K562 (cell line): ENCODE measurements at regions not wholly inside any gene's neighbourhood (a gene's known extent, or its start where the extent isn't known, plus 50 kb on each side); places are given as distances from the start of the nearest gene placed in this dataset.

Experiments used
- ATAC-seq: fragments of 200-7000 bp; cut with Tn5 transposase; 3 replicates; pipeline ENCODE4 v1.9.1; 2020; ENCODE audit warnings: moderate library complexity
- BruUV-seq: library from RNA; stranded (reverse); fragments of 400-500 nt; replicated peaks from 2 replicates; lab custom pipeline; 2021; lab: Mats Ljungman, UMichigan
- CTCF ChIA-PET: fragments of 300-600 bp; formaldehyde crosslinking; extraction: SDS; loops from one replicate; lab custom pipeline; 2021; ENCODE audit warnings: low intra/inter-chr PET ratio; lab: Yijun Ruan, JAX
- POLR2A ChIA-PET: fragments of 300-600, 350-650 bp; sonication (Branson Sonifier 250); formaldehyde crosslinking; extraction: SDS; loops from one replicate; lab custom pipeline; 2021; ENCODE audit warnings: antibody characterized with exemption, inconsistent platforms; lab: Yijun Ruan, JAX
- DNase-seq, 4 experiments: peaks; one replicate each; pipeline versions ENCODE4 v3.0.0 to v3.0.0-alpha.2; 2011 to 2018; ENCODE audit warnings: low spot score in 3 of 4, mixed read lengths in 3 of 4; ENCODE audit errors: extremely low read depth in 1 of 4
- FAIRE-seq: peaks from 2 replicates; lab custom pipeline; 2011; peaks lifted over from hg19 to GRCh38; lab: Jason Lieb, UNC
- H2AFZ ChIP-seq: 2 replicates; pipeline ENCODE4 v1.6.0; 2011; ENCODE audit warnings: low read depth, low read length, control low read depth, inconsistent platforms
- H3K27ac ChIP-seq: fragments of 200-600 bp; 3 replicates; pipeline ENCODE4 v1.8.0; 2011; ENCODE audit warnings: low read depth, mild to moderate bottlenecking, control low read depth, inconsistent platforms, low read length, moderate library complexity, mixed read lengths; ENCODE audit errors: extremely low read depth
- H3K27me3 ChIP-seq, 2 experiments: fragments of 300-600 bp in 1 of 2; 2 replicates in 1 of 2; 3 replicates in 1 of 2; pipeline versions ENCODE4 v1.6.0 to v1.8.0; 2011; ENCODE audit warnings: inconsistent platforms in 2 of 2, low read length in 2 of 2, mild to moderate bottlenecking in 1 of 2, mixed read lengths in 1 of 2, moderate library complexity in 1 of 2; ENCODE audit not compliant: control insufficient read depth in 2 of 2, insufficient read depth in 2 of 2
- H3K36me3 ChIP-seq: fragments of 300-600 bp; 3 replicates; pipeline ENCODE4 v1.8.0; 2011; ENCODE audit warnings: mild to moderate bottlenecking, low read length, inconsistent platforms; ENCODE audit not compliant: control insufficient read depth, insufficient read depth
- H3K4me1 ChIP-seq, 2 experiments: fragments of 200-600 bp in 1 of 2; replicated peaks in 1 of 2; 2 replicates in 1 of 2; 3 replicates in 1 of 2; pipeline versions ENCODE4 v1.5.1 to v1.8.0; 2011; ENCODE audit warnings: inconsistent platforms in 2 of 2, low read length in 2 of 2, mild to moderate bottlenecking in 1 of 2, mixed read lengths in 1 of 2, moderate library complexity in 1 of 2; ENCODE audit not compliant: control insufficient read depth in 2 of 2, insufficient read depth in 2 of 2
- H3K4me2 ChIP-seq: 2 replicates; pipeline ENCODE4 v1.6.1; 2011; ENCODE audit warnings: low read length, control low read depth, inconsistent platforms, mixed read lengths; ENCODE audit not compliant: insufficient read depth
- H3K4me3 ChIP-seq: fragments of 200-600 bp; sonication (generic), shearing (Covaris generic); 2 replicates; pipeline ENCODE4 v1.5.1; 2016; ENCODE audit warnings: control low read depth, inconsistent platforms
- H3K79me2 ChIP-seq: fragments of 200-600 bp; 3 replicates; pipeline ENCODE4 v1.8.0; 2011; ENCODE audit warnings: low read length, inconsistent platforms; ENCODE audit not compliant: control insufficient read depth, insufficient read depth
- H3K9ac ChIP-seq, 2 experiments: 2 replicates each; pipeline versions ENCODE4 v1.6.0 to v1.6.1; 2011; ENCODE audit warnings: low read depth in 2 of 2, low read length in 2 of 2, control low read depth in 1 of 2, inconsistent platforms in 1 of 2, mild to moderate bottlenecking in 1 of 2, mixed read lengths in 1 of 2; ENCODE audit not compliant: insufficient read depth in 1 of 2
- H3K9me1 ChIP-seq: one replicate; pipeline ENCODE4 v1.6.0; 2011; ENCODE audit warnings: inconsistent platforms, mild to moderate bottlenecking, low read length, moderate library complexity; ENCODE audit not compliant: control insufficient read depth, insufficient read depth
- H3K9me3 ChIP-seq: replicated peaks from 2 replicates; pipeline ENCODE4 v1.5.1; 2011; ENCODE audit warnings: low read depth, low read length, inconsistent platforms; ENCODE audit not compliant: control insufficient read depth, insufficient read depth
- H4K20me1 ChIP-seq: replicated peaks from 2 replicates; pipeline ENCODE4 v1.6.1; 2011; ENCODE audit warnings: low read length, inconsistent platforms, mixed read lengths; ENCODE audit not compliant: control insufficient read depth, insufficient read depth
- C11orf30 ChIP-seq: fragments of 450-650 bp; IDR thresholded peaks from 2 replicates; pipeline ENCODE4 v1.6.1; 2016; ENCODE audit warnings: low read depth, mild to moderate bottlenecking
- CBFA2T2 ChIP-seq: fragments of 450-650 bp; conservative IDR thresholded peaks from 2 replicates; pipeline ENCODE4 v1.6.1; 2017; ENCODE audit warnings: mild to moderate bottlenecking
- CHD1 ChIP-seq: fragments of 200-600 bp; sonication (generic); IDR thresholded peaks from one replicate; pipeline ENCODE4 v1.6.1; 2012; ENCODE audit warnings: mild to moderate bottlenecking, moderate library complexity, low read length, inconsistent platforms
- EGR1 ChIP-seq: fragments of 450-650 bp; conservative IDR thresholded peaks from 2 replicates; pipeline ENCODE4 v1.6.1; 2017; ENCODE audit warnings: mild to moderate bottlenecking
- GATAD2B ChIP-seq: fragments of 450-650 bp; IDR thresholded peaks from 2 replicates; pipeline ENCODE4 v1.6.1; 2017; ENCODE audit warnings: mild to moderate bottlenecking, borderline replicate concordance
- L3MBTL2 ChIP-seq: fragments of 450-650 bp; IDR thresholded peaks from 2 replicates; pipeline ENCODE4 v1.6.1; 2016; ENCODE audit warnings: mild to moderate bottlenecking, moderate library complexity
- MAFF ChIP-seq: IDR thresholded peaks from 2 replicates; pipeline ENCODE4 v1.6.1; 2012; ENCODE audit warnings: low read length, improper control_type of control experiment
- MAFG ChIP-seq: fragments of 450-650 bp; conservative IDR thresholded peaks from 2 replicates; pipeline ENCODE4 v1.6.1; 2016; ENCODE audit warnings: missing genetic modification characterization, missing compliant biosample characterization
- MAFK ChIP-seq: IDR thresholded peaks from 2 replicates; pipeline ENCODE4 v1.6.1; 2011; ENCODE audit warnings: low read length, improper control_type of control experiment
- NCOA2 ChIP-seq, 2 experiments: fragments of 450-650 bp; IDR thresholded peaks; 2 replicates each; pipeline ENCODE4 v1.6.1; 2018; ENCODE audit warnings: mild to moderate bottlenecking in 2 of 2, moderate library complexity in 1 of 2; ENCODE audit not compliant: partially characterized antibody in 2 of 2
- NCOA6 ChIP-seq: fragments of 450-650 bp; IDR thresholded peaks from 2 replicates; pipeline ENCODE4 v1.6.1; 2017; ENCODE audit warnings: mild to moderate bottlenecking
- NFE2 ChIP-seq: IDR thresholded peaks from 2 replicates; pipeline ENCODE4 v1.6.1; 2014; ENCODE audit warnings: antibody characterized with exemption, low read depth
- RAD51 ChIP-seq: fragments of 450-650 bp; IDR thresholded peaks from 2 replicates; pipeline ENCODE4 v1.7.1; 2016; ENCODE audit warnings: low read depth, mild to moderate bottlenecking, borderline replicate concordance
- RFX7 ChIP-seq: fragments of 250-450 bp; sonication (Bioruptor Pico); IDR thresholded peaks from 2 replicates; pipeline ENCODE4 v1.5.1; 2021; ENCODE audit warnings: mild to moderate bottlenecking
- TAF15 ChIP-seq: fragments of 200-400 bp; formaldehyde crosslinking; IDR thresholded peaks from 2 replicates; pipeline ENCODE4 v1.6.1; 2017; ENCODE audit warnings: mild to moderate bottlenecking, low read depth, low read length, moderate library complexity
- ZBTB33 ChIP-seq: sonication (generic); formaldehyde crosslinking; IDR thresholded peaks from 2 replicates; pipeline ENCODE4 v1.8.1; 2023; ENCODE audit warnings: mild to moderate bottlenecking, missing genetic modification reagents
- ZNF197 ChIP-seq: fragments of 200-800 bp; sonication (Bioruptor generic); IDR thresholded peaks from 2 replicates; pipeline ENCODE4 v1.6.1; 2016; ENCODE audit warnings: low read depth, missing genetic modification characterization, missing compliant biosample characterization
- ZNF316 ChIP-seq: fragments of 450-650 bp; IDR thresholded peaks from 2 replicates; pipeline ENCODE4 v1.6.1; 2016
- ZNF589 ChIP-seq: fragments of 200-800 bp; sonication (Bioruptor generic); IDR thresholded peaks from 2 replicates; pipeline ENCODE4 v1.6.1; 2016; ENCODE audit warnings: low read depth, missing genetic modification characterization, missing compliant biosample characterization
- WGBS: fragments of 100-300 bp; shearing (Covaris generic); methylation state at CpG from one replicate; pipeline ENCODE4 v1.1.6; 2016; ENCODE audit warnings: low coverage, mixed read lengths; ENCODE audit not compliant: insufficient coverage; ENCODE audit errors: missing lambda C conversion rate; 5-methylcytosine and 5-hydroxymethylcytosine counted together
- in situ Hi-C: fragments of 300-500 bp; cut with MboI; formaldehyde crosslinking; loops from 4 replicates; pipeline ENCODE4 v1.15.0; 2018; ENCODE audit warnings: inconsistent platforms, mixed read lengths
- intact Hi-C: fragments of 100-400 bp; cut with micrococcal nuclease; formaldehyde crosslinking; loops from 2 replicates; pipeline ENCODE4 v1.14.2; 2022

- CTCF ChIA-PET, result no interaction called here
- no peak overlapping the region for H3K4me2 ChIP-seq
- no peak overlapping the region for H3K4me3 ChIP-seq
- no peaks in the 10 kb centered on the region for H3K9me3 ChIP-seq
- no peak overlapping the region for H2AFZ ChIP-seq
- H3K79me2 ChIP-seq, result no peaks in the 10 kb centered on the region
- no peaks in the 10 kb centered on the region for H3K27me3 ChIP-seq
- POLR2A ChIA-PET, result no interaction called here
- H3K9me1 ChIP-seq, result no peaks in the 10 kb centered on the region
- no peaks in the 10 kb centered on the region; a peak in 2 of 5 replicates for H3K4me1 ChIP-seq
- H3K9ac ChIP-seq, result no peak overlapping the region
- in situ Hi-C loops, result no loop called here
- TF ChIP-seq GATAD2B (no peak), TAF15 (no peak), EGR1 (no peak), ZNF589 (CRISPR knock-in tag) (no peak)
- no TSS peak for BruUV-seq
- no peaks in the 10 kb centered on the region for H4K20me1 ChIP-seq
- H3K27ac ChIP-seq, result no peak overlapping the region
- ATAC-seq (no peak), FAIRE-seq (no peak), DNase-seq (no peak)
- H3K36me3 ChIP-seq, result no peaks in the 10 kb centered on the region
- WGBS, result 43% methylated on average over 2 of the region's 2 CpGs
- intact Hi-C loops, result no loop called here
Measured at GRCh38 chr10:91124016-91124415, 96.4 kb upstream of the PCGF5 start.

DNA sequence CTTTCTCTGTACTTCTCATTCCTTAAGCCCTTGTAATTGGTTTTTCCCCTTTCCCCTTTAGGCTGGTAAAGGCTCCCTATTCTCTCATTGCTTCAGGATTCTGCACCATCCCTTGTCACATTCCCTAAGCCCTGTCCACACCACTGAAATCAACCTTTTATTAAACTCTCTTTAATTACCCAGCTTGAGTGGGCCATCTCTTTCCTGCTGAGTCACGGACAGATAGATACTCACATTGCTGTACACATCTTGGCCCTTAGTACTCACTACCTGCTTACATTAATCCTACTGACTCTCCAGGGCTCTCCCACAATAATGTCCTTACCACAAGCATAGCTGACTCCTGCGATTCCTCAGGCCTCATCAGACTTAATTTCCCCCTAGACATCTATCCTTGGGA lies 94.0 kb upstream of the PCGF5 start:
- H3K9ac ChIP-seq, result no peak overlapping the region
- BruUV-seq, result no TSS peak
- intact Hi-C loops, result no loop called here
- TF ChIP-seq MAFF (peak; percentile 46; the same call in 1 of the 2 replicates), CHD1 (no peak), NCOA2 (IDR thresholded peaks at IDR 0.05; ENCODE audit: partially characterized antibody in 2 of 2) (no peak), MAFK (peak; percentile 7; the same call in 1 of the 2 replicates), CBFA2T2 (no peak), RAD51 (no peak), ZNF316 (peak; percentile 66), L3MBTL2 (no peak), NCOA6 (no peak), NFE2 (peak; percentile 68), ZBTB33 (CRISPR knock-in tag) (no peak), MAFG (tag) (peak; percentile 81), ZNF197 (no peak), RFX7 (no peak), C11orf30 (peak; percentile 65; the same call in 1 of the 2 replicates)

More for the DNA sequence above, 94.0 kb upstream of the PCGF5 start:
- Histone ChIP-seq H3K27me3 (no peaks in the 10 kb centered on the region), H3K4me1 (no peaks in the 10 kb centered on the region; a peak in 2 of 5 replicates), H3K36me3 (no peaks in the 10 kb centered on the region), H3K4me2 (no peak overlapping the region), H2AFZ (0 out of 2 replicates have a peak overlapping the region, but pooled peaks have one; percentile 22), H3K79me2 (no peaks in the 10 kb centered on the region), H3K4me3 (no peak overlapping the region), H4K20me1 (no peaks in the 10 kb centered on the region), H3K9me3 (no peaks in the 10 kb centered on the region), H3K9me1 (no peaks in the 10 kb centered on the region), H3K27ac (no peak overlapping the region)
- CTCF ChIA-PET, result no interaction called here
- 18% methylated on average over 2 of the region's 2 CpGs for WGBS
- ATAC-seq, result peak; percentile 41; the same call in 1 of the 3 replicates
- in situ Hi-C loops, result no loop called here
- POLR2A ChIA-PET, result no interaction called here
- peak in 1 of 4 experiments; percentile 8 for DNase-seq
- peak; percentile 35 for FAIRE-seq
